GM12878 (cell line): ENCODE measurements at regions not wholly inside any gene's neighbourhood (a gene's known extent, or its start where the extent isn't known, plus 50 kb on each side); places are given as distances from the start of the nearest gene placed in this dataset.

ENCODE experiments used
- CBX5 ChIP-seq: sonication (generic); IDR thresholded peaks from 2 replicates; pipeline ENCODE4 v1.6.1; 2016; ENCODE audit warnings: low read depth, moderate library complexity, mild to moderate bottlenecking, inconsistent platforms
- PRDM15 ChIP-seq: fragments of 450-650 bp; formaldehyde crosslinking; IDR thresholded peaks from 2 replicates; pipeline ENCODE4 v1.4.0; 2020; ENCODE audit warnings: mild to moderate bottlenecking, moderate library complexity
- ZBTB11 ChIP-seq: fragments of 450-650 bp; formaldehyde crosslinking; IDR thresholded peaks from 2 replicates; pipeline ENCODE4 v1.5.0; 2022; ENCODE audit warnings: mild to moderate bottlenecking, missing genetic modification characterization
- ZBTB4 ChIP-seq: fragments of 450-650 bp; formaldehyde crosslinking; IDR thresholded peaks from 2 replicates; pipeline ENCODE4 v1.4.0; 2022; ENCODE audit warnings: mild to moderate bottlenecking, moderate library complexity

GRCh38 chr13:88223958-88224357 is 552.8 kb downstream of the SLITRK5 start (continued):
- TF ChIP-seq ZBTB4 (no peak), ZBTB11 (CRISPR knock-in tag) (no peak), PRDM15 (CRISPR knock-in tag) (no peak), CBX5 (no peak)
